ENCODE measurements at regions not wholly inside any gene's neighbourhood (a gene's known extent, or its start where the extent isn't known, plus 50 kb on each side); places are given as distances from the start of the nearest gene placed in this dataset.
"Not testable (repeated sequence)": the region's sequence is repeated elsewhere in the genome, so short reads cannot be mapped to it uniquely, and the experiment has no call there.

DNA sequence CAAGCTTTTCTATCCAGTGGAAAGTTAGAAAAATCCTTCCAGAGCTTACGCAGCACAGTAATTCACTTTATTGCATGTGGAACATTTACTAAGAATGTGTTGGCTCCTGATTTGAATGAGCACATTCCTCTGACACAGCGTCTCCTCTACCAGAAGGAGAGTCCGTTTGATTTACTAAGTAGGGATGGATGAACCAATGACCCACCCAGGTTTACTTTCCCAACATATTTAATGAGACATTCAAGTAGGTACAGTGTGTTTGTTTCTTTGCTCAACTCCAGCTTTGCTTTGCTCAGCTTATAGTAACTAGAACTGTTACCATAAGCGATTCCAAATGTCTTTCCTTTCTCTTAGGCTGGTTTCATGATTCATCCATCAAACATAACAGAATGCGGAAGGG lies 161.7 kb downstream of the SMARCA1 start:
- Histone ChIP-seq H3K4me1 (ENCODE audit: control insufficient read depth, insufficient read depth, low read length) (no peaks in the 10 kb centered on the region), H3K36me3 (ENCODE audit: control insufficient read depth, insufficient read depth, low read length) (no peaks in the 10 kb centered on the region), H3K4me3 (ENCODE audit: low read depth, low read length) (no peak overlapping the region), H3K9ac (ENCODE audit: low read depth, low read length) (no peak overlapping the region), H3K27me3 (ENCODE audit: control insufficient read depth, insufficient read depth, low read length) (no peaks in the 10 kb centered on the region), H3K27ac (ENCODE audit: low read depth, low read length) (no peak overlapping the region), H3K9me3 (ENCODE audit: control insufficient read depth, insufficient read depth, low read length) (no peaks in the 10 kb centered on the region; the same call in 1 of the 2 replicates)

DNA sequence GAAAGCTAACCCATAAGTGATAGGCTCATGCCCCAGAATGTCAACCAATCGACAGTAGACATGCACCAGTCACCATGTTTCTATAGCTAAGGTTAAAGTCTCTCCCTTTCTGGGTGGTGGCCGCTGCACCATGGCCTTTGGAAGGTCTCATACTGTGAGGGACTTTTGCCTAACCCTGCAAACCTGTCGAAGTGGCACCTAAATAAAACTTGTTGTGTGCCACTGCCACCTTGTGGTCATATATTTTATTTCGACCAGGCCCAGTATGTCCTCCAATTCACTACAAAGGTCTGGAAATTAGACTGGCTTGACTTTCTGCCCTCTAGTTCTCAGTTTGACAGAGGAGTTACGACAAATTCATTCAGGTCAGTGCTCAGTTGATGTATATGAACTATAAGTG lies 163.1 kb downstream of the SMARCA1 start:
- H3K27ac ChIP-seq (ENCODE audit: low read depth, low read length) = no peak overlapping the region
- H3K9me3 ChIP-seq (ENCODE audit: control insufficient read depth, insufficient read depth, low read length) = no peaks in the 10 kb centered on the region; the same call in 1 of the 2 replicates
- H3K4me3 ChIP-seq (ENCODE audit: low read depth, low read length) = no peak overlapping the region
- H3K27me3 ChIP-seq (ENCODE audit: control insufficient read depth, insufficient read depth, low read length) = no peaks in the 10 kb centered on the region
- H3K4me1 ChIP-seq (ENCODE audit: control insufficient read depth, insufficient read depth, low read length) = no peaks in the 10 kb centered on the region
- no peak overlapping the region for H3K9ac ChIP-seq (ENCODE audit: low read depth, low read length)
- H3K36me3 ChIP-seq (ENCODE audit: control insufficient read depth, insufficient read depth, low read length) = no peaks in the 10 kb centered on the region

DNA sequence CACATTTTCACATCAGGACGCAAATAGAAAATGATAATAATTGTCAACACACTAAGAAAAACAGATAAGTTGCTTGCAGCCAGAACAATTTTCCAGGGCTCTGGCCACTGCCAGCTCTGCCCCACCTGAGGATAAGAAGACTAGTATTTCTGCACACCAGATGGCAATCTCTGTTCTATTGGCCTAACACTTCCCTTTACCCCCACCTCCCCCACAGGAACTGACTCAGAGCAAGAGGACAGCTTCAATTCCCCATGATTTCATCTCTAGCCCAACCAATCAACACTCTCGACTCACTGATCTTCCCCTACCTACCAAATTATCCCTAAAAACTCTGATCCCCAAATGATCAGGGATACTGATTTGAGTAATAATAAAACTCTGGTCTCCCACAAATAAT lies 164.0 kb downstream of the SMARCA1 start:
- H3K27me3 ChIP-seq (ENCODE audit: control insufficient read depth, insufficient read depth, low read length) = no peaks in the 10 kb centered on the region
- H3K36me3 ChIP-seq (ENCODE audit: control insufficient read depth, insufficient read depth, low read length) = no peaks in the 10 kb centered on the region
- H3K9me3 ChIP-seq (ENCODE audit: control insufficient read depth, insufficient read depth, low read length) = no peaks in the 10 kb centered on the region; the same call in 1 of the 2 replicates
- no peak overlapping the region for H3K27ac ChIP-seq (ENCODE audit: low read depth, low read length)
- no peaks in the 10 kb centered on the region for H3K4me1 ChIP-seq (ENCODE audit: control insufficient read depth, insufficient read depth, low read length)
- no peak overlapping the region for H3K9ac ChIP-seq (ENCODE audit: low read depth, low read length)
- H3K4me3 ChIP-seq (ENCODE audit: low read depth, low read length) = no peak overlapping the region

- H3K9ac ChIP-seq (ENCODE audit: low read depth, low read length); H3K9me3 ChIP-seq (ENCODE audit: control insufficient read depth, insufficient read depth, low read length); H3K4me1 ChIP-seq (ENCODE audit: control insufficient read depth, insufficient read depth, low read length); H3K27me3 ChIP-seq (ENCODE audit: control insufficient read depth, insufficient read depth, low read length); H3K36me3 ChIP-seq (ENCODE audit: control insufficient read depth, insufficient read depth, low read length); H3K4me3 ChIP-seq (ENCODE audit: low read depth, low read length); H3K27ac ChIP-seq (ENCODE audit: low read depth, low read length): not testable (repeated sequence)
Observed at GRCh38 chrX:129357428-129357827, 165.9 kb downstream of the SMARCA1 start.

- no peak overlapping the region for H3K27ac ChIP-seq (ENCODE audit: low read depth, low read length)
- no peaks in the 10 kb centered on the region for H3K9me3 ChIP-seq (ENCODE audit: control insufficient read depth, insufficient read depth, low read length)
- H3K4me1 ChIP-seq (ENCODE audit: control insufficient read depth, insufficient read depth, low read length) = 0 out of 2 replicates have a peak, but pooled peaks cover 4% of the 10 kb centered on the region
- peaks cover 72% of the 10 kb centered on the region for H3K27me3 ChIP-seq (ENCODE audit: control insufficient read depth, insufficient read depth, low read length)
- H3K36me3 ChIP-seq (ENCODE audit: control insufficient read depth, insufficient read depth, low read length) = no peaks in the 10 kb centered on the region
- no peak overlapping the region for H3K9ac ChIP-seq (ENCODE audit: low read depth, low read length)
- no peak overlapping the region for H3K4me3 ChIP-seq (ENCODE audit: low read depth, low read length)
Observed at GRCh38 chrX:129347291-129347690, 176.0 kb downstream of the SMARCA1 start.

DNA sequence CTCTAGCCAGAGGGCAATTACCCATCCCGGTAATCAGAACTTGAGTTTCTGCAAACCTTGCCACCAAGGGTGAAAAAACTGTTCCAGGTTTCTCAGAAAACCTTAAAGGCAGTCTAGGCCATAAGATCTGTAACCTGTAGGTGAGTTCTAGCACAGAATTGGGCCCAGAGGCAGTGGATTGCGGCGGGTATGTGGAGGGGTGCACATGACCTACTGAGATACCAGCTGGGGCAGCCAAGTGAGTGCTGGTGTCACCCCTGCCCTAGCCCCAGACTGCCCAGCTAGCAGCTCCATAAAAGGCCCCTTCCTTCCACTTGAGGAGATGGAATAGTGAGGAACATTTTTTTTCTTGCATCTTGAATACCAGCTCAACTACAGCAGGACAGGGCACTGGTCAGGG lies 176.7 kb downstream of the SMARCA1 start:
- Histone ChIP-seq H3K9me3 (ENCODE audit: control insufficient read depth, insufficient read depth, low read length) (no peaks in the 10 kb centered on the region), H3K27ac (ENCODE audit: low read depth, low read length) (no peak overlapping the region), H3K27me3 (ENCODE audit: control insufficient read depth, insufficient read depth, low read length) (peaks cover 72% of the 10 kb centered on the region), H3K36me3 (ENCODE audit: control insufficient read depth, insufficient read depth, low read length) (no peaks in the 10 kb centered on the region), H3K4me1 (ENCODE audit: control insufficient read depth, insufficient read depth, low read length) (0 out of 2 replicates have a peak, but pooled peaks cover 4% of the 10 kb centered on the region), H3K9ac (ENCODE audit: low read depth, low read length) (no peak overlapping the region), H3K4me3 (ENCODE audit: low read depth, low read length) (no peak overlapping the region)

DNA sequence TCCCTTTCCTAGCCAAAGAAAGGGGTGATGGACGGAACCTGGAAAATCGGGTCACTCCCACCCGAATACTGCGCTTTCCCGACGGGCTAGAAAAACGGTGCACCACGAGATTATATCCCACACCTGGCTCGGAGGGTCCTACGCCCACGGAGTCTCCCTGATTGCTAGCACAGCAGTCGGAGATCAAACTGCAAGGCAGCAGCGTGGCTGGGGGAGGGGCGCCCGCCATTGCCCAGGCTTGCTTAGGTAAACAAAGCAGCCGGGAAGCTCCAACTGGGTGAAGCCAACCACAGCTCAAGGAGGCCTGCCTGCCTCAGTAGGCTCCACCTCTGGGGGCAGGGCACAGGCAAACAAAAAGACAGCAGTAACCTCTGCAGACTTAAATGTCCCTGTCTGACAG lies 186.0 kb downstream of the SMARCA1 start:
- H3K27me3 ChIP-seq (ENCODE audit: control insufficient read depth, insufficient read depth, low read length); H3K4me1 ChIP-seq (ENCODE audit: control insufficient read depth, insufficient read depth, low read length); H3K36me3 ChIP-seq (ENCODE audit: control insufficient read depth, insufficient read depth, low read length); H3K27ac ChIP-seq (ENCODE audit: low read depth, low read length); H3K9me3 ChIP-seq (ENCODE audit: control insufficient read depth, insufficient read depth, low read length): not testable (repeated sequence)
- Histone ChIP-seq H3K4me3 (ENCODE audit: low read depth, low read length) (peak overlapping the region; percentile 69), H3K9ac (ENCODE audit: low read depth, low read length) (peak overlapping the region; percentile 88)

DNA sequence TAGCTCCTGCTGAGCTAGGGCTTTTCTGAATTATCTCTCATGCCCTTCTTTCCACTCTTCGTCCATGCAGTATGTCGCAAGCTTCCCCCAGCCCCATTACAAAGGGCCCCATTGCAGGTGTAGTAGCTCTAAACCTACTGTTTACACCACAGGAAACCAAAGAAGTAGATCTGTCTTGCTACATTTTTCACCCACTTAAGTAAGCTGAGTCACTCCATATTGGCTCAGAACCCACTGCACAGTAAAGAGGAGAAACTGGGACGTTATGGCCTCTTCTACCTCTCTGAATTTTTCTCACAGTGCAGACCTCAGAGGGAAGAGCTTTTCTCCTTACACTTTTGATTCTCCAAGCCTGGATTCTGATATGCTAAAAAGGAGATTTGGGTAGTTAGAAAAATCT lies 200.2 kb downstream of the SMARCA1 start:
- Histone ChIP-seq H3K4me1 (ENCODE audit: control insufficient read depth, insufficient read depth, low read length) (no peaks in the 10 kb centered on the region), H3K27ac (ENCODE audit: low read depth, low read length) (no peak overlapping the region), H3K4me3 (ENCODE audit: low read depth, low read length) (no peak overlapping the region), H3K9ac (ENCODE audit: low read depth, low read length) (no peak overlapping the region), H3K9me3 (ENCODE audit: control insufficient read depth, insufficient read depth, low read length) (no peaks in the 10 kb centered on the region), H3K36me3 (ENCODE audit: control insufficient read depth, insufficient read depth, low read length) (no peaks in the 10 kb centered on the region), H3K27me3 (ENCODE audit: control insufficient read depth, insufficient read depth, low read length) (peaks cover 3% of the 10 kb centered on the region; the same call in 1 of the 2 replicates)

DNA sequence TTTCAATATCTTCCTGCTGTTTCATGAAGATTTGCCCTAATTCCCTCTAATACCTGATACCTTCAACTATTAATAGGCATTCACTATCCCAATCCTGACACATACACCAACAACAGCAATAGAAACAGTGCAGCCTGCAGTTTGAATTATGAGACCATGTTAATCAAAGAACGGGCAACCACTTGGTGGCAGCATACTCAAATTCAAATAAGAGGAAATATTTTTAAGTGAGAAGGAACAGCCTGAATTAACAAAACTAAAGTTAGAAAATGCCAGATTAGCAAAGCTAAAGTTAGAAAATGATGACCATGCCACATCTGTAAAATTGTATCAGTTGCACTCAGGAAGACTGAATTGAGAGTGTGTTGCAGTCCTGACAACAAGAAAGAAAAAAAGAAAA lies 204.9 kb downstream of the SMARCA1 start:
- Histone ChIP-seq H3K9me3 (ENCODE audit: control insufficient read depth, insufficient read depth, low read length) (no peaks in the 10 kb centered on the region), H3K27ac (ENCODE audit: low read depth, low read length) (no peak overlapping the region), H3K4me1 (ENCODE audit: control insufficient read depth, insufficient read depth, low read length) (no peaks in the 10 kb centered on the region), H3K36me3 (ENCODE audit: control insufficient read depth, insufficient read depth, low read length) (no peaks in the 10 kb centered on the region), H3K4me3 (ENCODE audit: low read depth, low read length) (no peak overlapping the region), H3K27me3 (ENCODE audit: control insufficient read depth, insufficient read depth, low read length) (peaks cover 20% of the 10 kb centered on the region; the same call in 1 of the 2 replicates), H3K9ac (ENCODE audit: low read depth, low read length) (no peak overlapping the region)

DNA sequence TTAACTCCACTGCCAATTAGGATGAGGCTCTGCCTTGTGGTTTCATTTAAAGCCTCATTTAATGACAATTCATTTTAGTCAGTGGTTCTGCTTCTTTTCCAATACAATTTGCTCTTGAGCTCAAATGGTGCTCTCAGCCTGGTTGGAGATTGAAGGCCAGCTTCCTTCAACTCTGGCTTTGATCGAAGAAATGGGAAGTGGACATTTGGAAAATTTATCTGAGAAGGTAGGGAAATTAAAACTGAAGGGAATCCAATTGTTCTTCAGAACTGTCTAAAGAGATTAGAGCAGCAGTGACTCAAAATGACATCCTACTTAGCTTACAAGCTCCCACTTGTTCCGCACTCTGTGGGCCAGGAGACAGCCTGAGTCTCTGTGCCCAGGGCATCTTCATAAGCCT lies 206.8 kb downstream of the SMARCA1 start:
- Histone ChIP-seq H3K9me3 (ENCODE audit: control insufficient read depth, insufficient read depth, low read length) (no peaks in the 10 kb centered on the region), H3K27ac (ENCODE audit: low read depth, low read length) (no peak overlapping the region), H3K36me3 (ENCODE audit: control insufficient read depth, insufficient read depth, low read length) (no peaks in the 10 kb centered on the region), H3K9ac (ENCODE audit: low read depth, low read length) (no peak overlapping the region), H3K4me1 (ENCODE audit: control insufficient read depth, insufficient read depth, low read length) (no peaks in the 10 kb centered on the region), H3K27me3 (ENCODE audit: control insufficient read depth, insufficient read depth, low read length) (peaks cover 29% of the 10 kb centered on the region; the same call in 1 of the 2 replicates), H3K4me3 (ENCODE audit: low read depth, low read length) (no peak overlapping the region)

GRCh38 chrX:129310000-129310399 lies 213.3 kb downstream of the SMARCA1 start:
- no peak overlapping the region for H3K4me3 ChIP-seq (ENCODE audit: low read depth, low read length)
- no peaks in the 10 kb centered on the region for H3K9me3 ChIP-seq (ENCODE audit: control insufficient read depth, insufficient read depth, low read length)
- H3K36me3 ChIP-seq (ENCODE audit: control insufficient read depth, insufficient read depth, low read length) = no peaks in the 10 kb centered on the region

GRCh38 chrX:129262912-129263311 lies 260.4 kb downstream of the SMARCA1 start:
- Histone ChIP-seq H3K36me3 (ENCODE audit: control insufficient read depth, insufficient read depth, low read length) (no peaks in the 10 kb centered on the region), H3K4me1 (ENCODE audit: control insufficient read depth, insufficient read depth, low read length) (no peaks in the 10 kb centered on the region), H3K9ac (ENCODE audit: low read depth, low read length) (no peak overlapping the region), H3K4me3 (ENCODE audit: low read depth, low read length) (no peak overlapping the region), H3K27me3 (ENCODE audit: control insufficient read depth, insufficient read depth, low read length) (no peaks in the 10 kb centered on the region; the same call in 1 of the 2 replicates), H3K9me3 (ENCODE audit: control insufficient read depth, insufficient read depth, low read length) (no peaks in the 10 kb centered on the region), H3K27ac (ENCODE audit: low read depth, low read length) (no peak overlapping the region)

More at GRCh38 chrX:129310000-129310399, 213.3 kb downstream of the SMARCA1 start:
- Histone ChIP-seq H3K27me3 (ENCODE audit: control insufficient read depth, insufficient read depth, low read length) (peaks cover 60% of the 10 kb centered on the region), H3K27ac (ENCODE audit: low read depth, low read length) (no peak overlapping the region), H3K4me1 (ENCODE audit: control insufficient read depth, insufficient read depth, low read length) (peaks cover 6% of the 10 kb centered on the region; the same call in 1 of the 2 replicates), H3K9ac (ENCODE audit: low read depth, low read length) (no peak overlapping the region)

All from HUES48 (cell line).